ENCODE measurements at regions not wholly inside any gene's neighbourhood (a gene's known extent, or its start where the extent isn't known, plus 50 kb on each side); places are given as distances from the start of the nearest gene placed in this dataset.

DNA sequence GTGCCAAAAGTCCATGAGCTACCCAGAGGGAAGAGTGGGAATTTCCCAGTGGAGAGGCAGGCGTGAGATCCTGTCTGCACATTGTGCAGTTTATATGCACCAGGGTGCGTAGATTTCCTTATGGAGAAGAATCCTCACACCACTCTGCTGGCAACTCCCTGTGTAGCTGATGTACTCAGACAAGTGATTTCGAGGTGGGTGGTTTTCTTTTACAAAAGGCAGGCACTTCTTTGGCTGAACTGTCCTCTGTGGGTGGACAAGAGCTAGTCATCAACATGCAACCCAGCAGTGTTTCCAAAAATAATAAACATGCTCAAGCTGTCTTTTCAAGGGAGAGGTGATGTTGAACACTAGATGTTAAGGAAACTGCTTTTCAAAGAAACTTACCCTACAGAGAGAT is 121.7 kb upstream of the NXT1 start:
- H3K36me3 Mint-ChIP-seq (ENCODE audit: unreplicated experiment) = no peaks in the 10 kb centered on the region
- no peak overlapping the region for H3K27ac Mint-ChIP-seq (ENCODE audit: unreplicated experiment)
- H3K27me3 Mint-ChIP-seq (ENCODE audit: unreplicated experiment) = peaks cover 5% of the 10 kb centered on the region
- peaks cover 5% of the 10 kb centered on the region for H3K9me3 Mint-ChIP-seq (ENCODE audit: unreplicated experiment)
- DNase-seq = no peak
- no peak overlapping the region for H3K4me3 Mint-ChIP-seq (ENCODE audit: unreplicated experiment)
- TF ChIP-seq, protein P1, sequence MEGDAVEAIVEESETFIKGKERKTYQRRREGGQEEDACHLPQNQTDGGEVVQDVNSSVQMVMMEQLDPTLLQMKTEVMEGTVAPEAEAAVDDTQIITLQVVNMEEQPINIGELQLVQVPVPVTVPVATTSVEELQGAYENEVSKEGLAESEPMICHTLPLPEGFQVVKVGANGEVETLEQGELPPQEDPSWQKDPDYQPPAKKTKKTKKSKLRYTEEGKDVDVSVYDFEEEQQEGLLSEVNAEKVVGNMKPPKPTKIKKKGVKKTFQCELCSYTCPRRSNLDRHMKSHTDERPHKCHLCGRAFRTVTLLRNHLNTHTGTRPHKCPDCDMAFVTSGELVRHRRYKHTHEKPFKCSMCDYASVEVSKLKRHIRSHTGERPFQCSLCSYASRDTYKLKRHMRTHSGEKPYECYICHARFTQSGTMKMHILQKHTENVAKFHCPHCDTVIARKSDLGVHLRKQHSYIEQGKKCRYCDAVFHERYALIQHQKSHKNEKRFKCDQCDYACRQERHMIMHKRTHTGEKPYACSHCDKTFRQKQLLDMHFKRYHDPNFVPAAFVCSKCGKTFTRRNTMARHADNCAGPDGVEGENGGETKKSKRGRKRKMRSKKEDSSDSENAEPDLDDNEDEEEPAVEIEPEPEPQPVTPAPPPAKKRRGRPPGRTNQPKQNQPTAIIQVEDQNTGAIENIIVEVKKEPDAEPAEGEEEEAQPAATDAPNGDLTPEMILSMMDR (IDR thresholded peaks at IDR 0.05; ENCODE audit: partially characterized antibody, unreplicated experiment) = no peak
- no peaks in the 10 kb centered on the region for H3K4me1 Mint-ChIP-seq (ENCODE audit: low read depth, unreplicated experiment)

DNA sequence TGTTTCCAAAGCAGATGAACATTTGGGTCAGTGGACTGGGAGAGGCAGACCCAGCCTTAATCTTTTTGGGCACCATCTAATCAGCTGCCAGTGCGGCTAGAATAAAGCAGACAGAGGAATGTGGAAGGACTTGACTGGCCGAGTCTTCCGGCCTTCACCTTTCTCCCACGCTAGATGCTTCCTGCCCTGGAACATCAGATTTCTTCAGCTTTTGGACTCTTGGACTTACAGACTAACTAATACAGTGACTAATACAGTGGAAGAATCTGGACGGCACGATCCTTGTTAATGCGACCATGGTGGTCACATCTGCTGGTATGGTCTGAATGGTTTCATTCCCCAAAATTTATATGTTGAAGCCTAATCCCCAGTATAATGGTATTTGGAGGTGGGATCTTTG is 122.6 kb upstream of the NXT1 start:
- no peak overlapping the region for H3K4me3 Mint-ChIP-seq (ENCODE audit: unreplicated experiment)
- H3K27me3 Mint-ChIP-seq (ENCODE audit: unreplicated experiment) = peaks cover 5% of the 10 kb centered on the region
- DNase-seq = no peak
- no peaks in the 10 kb centered on the region for H3K36me3 Mint-ChIP-seq (ENCODE audit: unreplicated experiment)
- TF ChIP-seq, protein P1 (IDR thresholded peaks at IDR 0.05; ENCODE audit: partially characterized antibody, unreplicated experiment) = no peak
- H3K9me3 Mint-ChIP-seq (ENCODE audit: unreplicated experiment) = peaks cover 5% of the 10 kb centered on the region
- no peak overlapping the region for H3K27ac Mint-ChIP-seq (ENCODE audit: unreplicated experiment)
- H3K4me1 Mint-ChIP-seq (ENCODE audit: low read depth, unreplicated experiment) = no peaks in the 10 kb centered on the region

DNA sequence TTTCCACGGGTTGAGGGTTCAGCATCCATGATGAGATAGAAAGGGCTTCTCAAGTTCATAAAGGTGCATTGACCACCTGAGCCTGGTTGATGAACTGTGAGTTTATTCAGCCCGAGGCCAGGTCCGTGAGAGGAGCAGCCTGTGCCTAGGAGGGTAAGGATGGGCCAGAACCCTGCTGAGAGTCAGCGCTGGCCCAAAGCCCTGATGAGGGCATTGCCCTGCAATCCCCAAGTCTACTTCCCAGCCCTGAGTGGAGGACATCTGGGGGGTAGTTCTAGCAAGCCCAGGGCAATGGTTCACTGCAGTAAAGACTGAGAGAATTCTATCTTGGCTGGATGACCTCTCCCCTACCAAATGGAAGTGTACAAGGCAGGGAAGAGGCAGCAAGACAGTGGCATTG is 123.3 kb upstream of the NXT1 start:
- Mint-ChIP-seq H3K9me3 (ENCODE audit: unreplicated experiment) (peaks cover 6% of the 10 kb centered on the region), H3K4me1 (ENCODE audit: low read depth, unreplicated experiment) (no peaks in the 10 kb centered on the region), H3K4me3 (ENCODE audit: unreplicated experiment) (no peak overlapping the region), H3K27ac (ENCODE audit: unreplicated experiment) (no peak overlapping the region), H3K27me3 (ENCODE audit: unreplicated experiment) (peaks cover 5% of the 10 kb centered on the region), H3K36me3 (ENCODE audit: unreplicated experiment) (no peaks in the 10 kb centered on the region)
- DNase-seq = no peak
- TF ChIP-seq, protein P1 (IDR thresholded peaks at IDR 0.05; ENCODE audit: partially characterized antibody, unreplicated experiment) = no peak

DNA sequence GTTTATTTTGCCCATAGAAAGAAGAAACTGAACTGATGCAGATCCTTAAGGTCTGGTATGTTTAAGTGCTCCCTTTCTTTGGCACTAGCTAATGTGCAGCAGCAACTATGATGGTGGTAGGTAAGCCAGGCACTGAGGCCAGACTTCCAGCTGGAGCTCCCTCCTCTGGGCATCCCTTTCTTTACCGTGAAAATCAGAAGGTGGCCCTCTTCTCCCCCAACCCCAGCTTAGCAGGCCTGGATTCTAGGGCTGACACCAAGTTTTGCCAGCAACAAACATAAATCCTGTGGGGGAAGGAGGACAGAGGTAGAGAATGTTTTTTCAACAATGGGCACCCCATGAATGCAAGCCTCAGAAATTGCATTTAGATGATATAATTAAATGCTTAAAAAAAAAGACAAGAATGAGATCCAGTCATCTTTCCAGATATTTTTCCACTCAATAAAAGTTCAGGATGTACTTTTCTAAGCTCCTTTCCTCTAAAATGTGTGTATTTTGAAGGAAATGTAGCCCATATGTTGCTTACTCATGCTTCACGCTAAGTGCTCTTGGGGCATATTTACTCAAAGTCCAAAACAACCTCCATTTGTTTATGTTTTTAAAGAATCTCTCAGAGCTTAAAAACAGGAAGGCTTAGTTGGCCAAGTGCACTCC is 123.9 kb upstream of the NXT1 start:
- no peak for DNase-seq
- Mint-ChIP-seq H3K27ac (ENCODE audit: unreplicated experiment) (no peak overlapping the region), H3K27me3 (ENCODE audit: unreplicated experiment) (peaks cover 5% of the 10 kb centered on the region), H3K4me3 (ENCODE audit: unreplicated experiment) (no peak overlapping the region), H3K4me1 (ENCODE audit: low read depth, unreplicated experiment) (no peaks in the 10 kb centered on the region), H3K9me3 (ENCODE audit: unreplicated experiment) (peaks cover 7% of the 10 kb centered on the region), H3K36me3 (ENCODE audit: unreplicated experiment) (no peaks in the 10 kb centered on the region)
- TF ChIP-seq, protein P1 (IDR thresholded peaks at IDR 0.05; ENCODE audit: partially characterized antibody, unreplicated experiment) = no peak

DNA sequence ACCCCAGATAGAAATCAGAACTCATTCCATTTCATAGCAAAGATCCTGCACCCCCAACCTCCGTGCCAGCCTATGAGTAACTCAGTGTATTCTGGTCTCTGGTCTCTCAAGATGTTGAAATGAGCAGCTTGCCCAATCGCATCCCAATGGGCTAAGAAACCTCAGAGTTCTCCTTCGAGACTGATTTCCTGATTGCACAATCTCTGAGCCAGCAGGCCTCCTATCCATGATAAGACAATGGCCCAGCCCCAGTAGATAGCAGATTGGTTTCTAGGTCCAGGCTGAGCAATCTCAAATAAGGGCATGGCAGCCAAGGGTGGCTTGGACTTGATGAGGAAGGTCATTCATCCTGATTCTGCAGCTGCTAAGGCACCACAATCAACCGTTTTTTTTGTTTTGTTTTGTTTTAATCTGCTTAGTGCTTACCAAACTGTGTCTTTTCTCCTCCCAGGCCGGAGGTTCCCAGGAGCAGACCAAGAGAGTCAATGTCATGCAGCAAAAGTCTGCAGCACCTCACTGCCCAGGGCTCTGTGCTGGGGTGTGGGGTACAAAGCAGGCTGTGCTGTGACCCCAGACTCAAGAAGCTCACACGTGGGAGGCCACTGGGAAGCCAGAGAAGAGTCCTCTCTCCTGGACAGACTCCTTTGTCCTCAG is 125.1 kb upstream of the NXT1 start:
- H3K27ac Mint-ChIP-seq (ENCODE audit: unreplicated experiment) = no peak overlapping the region
- no peak for DNase-seq
- TF ChIP-seq, protein P1 (IDR thresholded peaks at IDR 0.05; ENCODE audit: partially characterized antibody, unreplicated experiment) = no peak
- H3K4me3 Mint-ChIP-seq (ENCODE audit: unreplicated experiment) = no peak overlapping the region
- H3K36me3 Mint-ChIP-seq (ENCODE audit: unreplicated experiment) = no peaks in the 10 kb centered on the region
- H3K9me3 Mint-ChIP-seq (ENCODE audit: unreplicated experiment) = peaks cover 5% of the 10 kb centered on the region
- H3K4me1 Mint-ChIP-seq (ENCODE audit: low read depth, unreplicated experiment) = no peaks in the 10 kb centered on the region
- peaks cover 5% of the 10 kb centered on the region for H3K27me3 Mint-ChIP-seq (ENCODE audit: unreplicated experiment)

All from glutamatergic neuron (in vitro differentiated cells).